HG03095 (cell line): ENCODE measurements at regions not wholly inside any gene's neighbourhood (a gene's known extent, or its start where the extent isn't known, plus 50 kb on each side); places are given as distances from the start of the nearest gene placed in this dataset.

ENCODE experiments used
- ATAC-seq: cut with Tn5 transposase; IDR thresholded peaks from one replicate; pipeline ENCODE4 v1.9.1; 2021; ENCODE audit warnings: moderate library complexity; ENCODE audit not compliant: unreplicated experiment

- no peak for ATAC-seq
These were observed 76.4 kb downstream of the RHOB start for GRCh38 chr2:20523073-20523798.

- ATAC-seq, result no peak
These were observed 76.9 kb downstream of the RHOB start for GRCh38 chr2:20523799-20524187.

GRCh38 chr2:20524412-20525040, 77.7 kb downstream of the RHOB start:
- ATAC-seq, result peak; percentile 82

- peak; percentile 81 for ATAC-seq
These were observed 78.5 kb downstream of the RHOB start for GRCh38 chr2:20525041-20526035.

- ATAC-seq, result no peak
These were observed 79.3 kb downstream of the RHOB start for GRCh38 chr2:20526160-20526559.

- no peak for ATAC-seq
These were observed 79.8 kb downstream of the RHOB start for GRCh38 chr2:20526708-20527107.

- ATAC-seq, result no peak
These were observed 81.8 kb downstream of the RHOB start for GRCh38 chr2:20528713-20529112.

GRCh38 chr2:20530520-20530919, 83.6 kb downstream of the RHOB start:
- ATAC-seq, result no peak

- no peak for ATAC-seq
These were observed 84.9 kb downstream of the RHOB start for GRCh38 chr2:20531633-20532262.

- no peak for ATAC-seq
These were observed 86.0 kb downstream of the RHOB start for GRCh38 chr2:20532634-20533437.

GRCh38 chr2:20533993-20534622, 87.2 kb downstream of the RHOB start:
- no peak for ATAC-seq

- ATAC-seq, result no peak
These were observed 88.3 kb downstream of the RHOB start for GRCh38 chr2:20534913-20535801.

GRCh38 chr2:20536619-20537422, 89.9 kb downstream of the RHOB start:
- ATAC-seq, result no peak

- ATAC-seq, result no peak
These were observed 90.8 kb downstream of the RHOB start for GRCh38 chr2:20537423-20538307.

GRCh38 chr2:20538308-20539132, 91.6 kb downstream of the RHOB start:
- ATAC-seq, result no peak

GRCh38 chr2:20539133-20539719, 92.4 kb downstream of the RHOB start:
- no peak for ATAC-seq
